Bronchial epithelial cell (primary cell): ENCODE measurements at regions not wholly inside any gene's neighbourhood (a gene's known extent, or its start where the extent isn't known, plus 50 kb on each side); places are given as distances from the start of the nearest gene placed in this dataset.

Experiments
- DNase-seq: peaks from one replicate; pipeline ENCODE4 v3.0.0-alpha.2; 2010; ENCODE audit warnings: low read depth
- FAIRE-seq: peaks from 2 replicates; lab custom pipeline; 2011; peaks lifted over from hg19 to GRCh38; lab: Jason Lieb, UNC
- H3K27me3 ChIP-seq: 2 replicates; pipeline ENCODE4 v1.5.1; 2011; ENCODE audit warnings: low read length; ENCODE audit not compliant: control insufficient read depth, insufficient read depth
- H3K36me3 ChIP-seq: 2 replicates; pipeline ENCODE4 v1.5.1; 2011; ENCODE audit warnings: low read length; ENCODE audit not compliant: control insufficient read depth, insufficient read depth
- H3K4me3 ChIP-seq: 2 replicates; pipeline ENCODE4 v1.5.1; 2011; ENCODE audit warnings: mild to moderate bottlenecking, low read depth, low read length, control low read depth
- TF ChIP-seq, protein P1 (sequence below): IDR thresholded peaks from 2 replicates; pipeline ENCODE4 v1.5.1; 2011; ENCODE audit warnings: mild to moderate bottlenecking, moderate library complexity, low read length, control low read depth, inconsistent platforms; ENCODE audit not compliant: insufficient read depth, severe bottlenecking

GRCh38 chr5:158601118-158601517, 498.6 kb downstream of the EBF1 start:
- Histone ChIP-seq H3K27me3 (no peaks in the 10 kb centered on the region), H3K36me3 (no peaks in the 10 kb centered on the region), H3K4me3 (no peak overlapping the region)
- FAIRE-seq (no peak), DNase-seq (peak; percentile 3)
- TF ChIP-seq, protein P1, sequence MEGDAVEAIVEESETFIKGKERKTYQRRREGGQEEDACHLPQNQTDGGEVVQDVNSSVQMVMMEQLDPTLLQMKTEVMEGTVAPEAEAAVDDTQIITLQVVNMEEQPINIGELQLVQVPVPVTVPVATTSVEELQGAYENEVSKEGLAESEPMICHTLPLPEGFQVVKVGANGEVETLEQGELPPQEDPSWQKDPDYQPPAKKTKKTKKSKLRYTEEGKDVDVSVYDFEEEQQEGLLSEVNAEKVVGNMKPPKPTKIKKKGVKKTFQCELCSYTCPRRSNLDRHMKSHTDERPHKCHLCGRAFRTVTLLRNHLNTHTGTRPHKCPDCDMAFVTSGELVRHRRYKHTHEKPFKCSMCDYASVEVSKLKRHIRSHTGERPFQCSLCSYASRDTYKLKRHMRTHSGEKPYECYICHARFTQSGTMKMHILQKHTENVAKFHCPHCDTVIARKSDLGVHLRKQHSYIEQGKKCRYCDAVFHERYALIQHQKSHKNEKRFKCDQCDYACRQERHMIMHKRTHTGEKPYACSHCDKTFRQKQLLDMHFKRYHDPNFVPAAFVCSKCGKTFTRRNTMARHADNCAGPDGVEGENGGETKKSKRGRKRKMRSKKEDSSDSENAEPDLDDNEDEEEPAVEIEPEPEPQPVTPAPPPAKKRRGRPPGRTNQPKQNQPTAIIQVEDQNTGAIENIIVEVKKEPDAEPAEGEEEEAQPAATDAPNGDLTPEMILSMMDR, result no peak

- H3K27me3 ChIP-seq, result no peaks in the 10 kb centered on the region
- no peaks in the 10 kb centered on the region for H3K36me3 ChIP-seq
- FAIRE-seq (peak; percentile 13), DNase-seq (no peak)
- TF ChIP-seq, protein P1, result no peak
- H3K4me3 ChIP-seq, result no peak overlapping the region
Measured at GRCh38 chr5:158600679-158601078, 499.0 kb downstream of the EBF1 start.

DNA sequence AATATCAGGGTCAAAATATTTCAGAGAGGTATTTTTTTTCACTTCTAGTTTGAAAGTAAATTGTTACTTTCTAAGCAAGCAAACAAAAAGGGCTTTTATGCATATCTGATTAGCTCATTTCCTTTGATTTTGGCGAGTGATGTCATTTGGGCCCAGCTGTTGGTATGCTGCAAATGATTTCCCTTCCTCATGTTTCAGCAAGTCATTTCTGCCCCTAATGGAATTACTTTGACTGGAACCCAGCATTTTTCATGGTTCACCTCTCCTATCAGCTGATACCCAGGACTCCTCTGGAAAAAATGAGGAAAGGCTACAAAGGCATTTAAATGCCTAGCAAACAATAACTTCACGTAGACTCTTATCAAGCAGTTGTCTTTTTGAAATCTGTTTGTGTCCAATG, 500.6 kb downstream of the EBF1 start:
- TF ChIP-seq, protein P1, result no peak
- FAIRE-seq, result no peak
- no peak overlapping the region for H3K4me3 ChIP-seq
- DNase-seq, result peak; percentile 64
- no peaks in the 10 kb centered on the region for H3K36me3 ChIP-seq
- H3K27me3 ChIP-seq, result no peaks in the 10 kb centered on the region

DNA sequence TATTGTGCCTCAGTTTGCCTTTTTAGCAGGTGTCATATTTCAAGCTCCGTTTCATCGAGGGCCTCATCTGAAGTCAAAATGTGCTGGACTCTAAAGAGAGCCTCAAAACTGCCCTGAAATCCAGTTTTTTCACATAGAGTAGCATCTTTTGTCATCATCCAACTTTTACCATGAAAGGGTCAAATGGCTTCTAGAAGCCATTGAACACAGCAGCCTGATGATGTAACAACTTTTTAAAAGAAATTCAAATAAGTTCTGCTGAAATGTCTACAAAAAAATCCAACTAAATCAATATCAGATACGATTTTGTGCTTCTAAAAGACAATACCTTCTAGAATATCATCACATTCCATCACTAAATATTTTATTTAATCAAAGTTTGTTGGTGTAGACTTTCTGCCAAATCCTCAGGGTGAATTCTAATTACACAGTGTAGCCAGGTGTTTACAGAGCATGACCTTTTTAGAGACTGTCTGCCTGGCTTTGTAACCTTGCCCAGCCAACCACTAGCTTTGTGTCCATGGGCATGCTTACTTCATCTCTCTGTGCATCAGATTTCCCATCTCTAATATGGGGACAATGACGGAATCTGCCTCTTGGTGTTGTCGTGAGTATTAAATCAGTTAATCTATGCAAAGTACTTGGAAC, 505.0 kb downstream of the EBF1 start:
- DNase-seq, result no peak
- no peaks in the 10 kb centered on the region for H3K36me3 ChIP-seq
- H3K4me3 ChIP-seq, result no peak overlapping the region
- TF ChIP-seq, protein P1, result no peak
- FAIRE-seq, result no peak
- H3K27me3 ChIP-seq, result no peaks in the 10 kb centered on the region

GRCh38 chr5:158593925-158594324, 505.8 kb downstream of the EBF1 start:
- no peaks in the 10 kb centered on the region for H3K27me3 ChIP-seq
- FAIRE-seq, result no peak

More at GRCh38 chr5:158593925-158594324, 505.8 kb downstream of the EBF1 start:
- TF ChIP-seq, protein P1, result no peak
- no peak overlapping the region for H3K4me3 ChIP-seq
- no peaks in the 10 kb centered on the region for H3K36me3 ChIP-seq
- DNase-seq, result no peak
